Testis (tissue), 2 donors: ENCODE measurements at regions not wholly inside any gene's neighbourhood (a gene's known extent, or its start where the extent isn't known, plus 50 kb on each side); places are given as distances from the start of the nearest gene placed in this dataset.

ENCODE experiments used
- CTCF ChIP-seq, 3 experiments: fragments of 450-650 bp in 2 of 3; fragments of 200-600 bp in 1 of 3; sonication (generic) in 1 of 3; IDR thresholded peaks; one replicate each; pipeline ENCODE4 v1.5.1; 2016 to 2019; ENCODE audit warnings: antibody characterized with exemption in 3 of 3, mild to moderate bottlenecking in 2 of 3, moderate library complexity in 1 of 3
- POLR2A ChIP-seq: fragments of 450-650 bp; IDR thresholded peaks from one replicate; pipeline ENCODE4 v1.6.1; 2017; ENCODE audit warnings: antibody characterized with exemption, mild to moderate bottlenecking, moderate library complexity

GRCh38 chr16:76035689-76036088, 241.5 kb upstream of the CNTNAP4 start:
- TF ChIP-seq CTCF (IDR thresholded peaks at IDR 0.05) (no peak), POLR2A (no peak)
